Fibroblast of mammary gland (primary cell): ENCODE measurements at regions not wholly inside any gene's neighbourhood (a gene's known extent, or its start where the extent isn't known, plus 50 kb on each side); places are given as distances from the start of the nearest gene placed in this dataset.

Experiments used
- DNase-seq: peaks from one replicate; pipeline ENCODE4 v3.0.0-alpha.2; 2010; ENCODE audit warnings: low read depth
- H3K4me3 ChIP-seq: 2 replicates; pipeline ENCODE4 v1.5.1; 2011; ENCODE audit warnings: low read depth, mild to moderate bottlenecking, low read length, moderate library complexity; ENCODE audit not compliant: control insufficient read depth
- TF ChIP-seq, protein P1 (sequence below): conservative IDR thresholded peaks from 2 replicates; pipeline ENCODE4 v1.5.1; 2011; ENCODE audit warnings: low read depth, low read length, inconsistent platforms; ENCODE audit not compliant: control insufficient read depth, insufficient read depth

DNA sequence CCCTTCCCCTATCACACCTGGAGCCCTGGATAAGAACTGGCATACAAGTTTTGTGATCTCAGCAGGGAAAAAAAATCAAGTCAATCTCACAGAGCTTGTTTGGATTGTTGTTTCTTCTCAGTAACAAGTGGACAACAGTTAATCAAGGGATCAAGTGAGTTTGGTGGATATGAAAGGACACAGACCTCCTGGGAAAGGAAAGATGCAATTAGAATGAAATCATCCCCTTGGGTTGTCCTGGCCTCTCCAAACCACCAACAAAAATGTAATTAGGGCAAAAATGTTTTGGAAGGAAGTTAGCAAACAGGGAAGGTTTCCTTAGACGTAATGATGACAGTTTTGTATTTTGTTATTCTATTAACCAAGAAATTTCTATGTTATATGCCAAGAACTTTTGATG is 99.1 kb upstream of the PRDM1 start:
- DNase-seq = peak; percentile 29
- H3K4me3 ChIP-seq = no peak overlapping the region
- TF ChIP-seq, protein P1, sequence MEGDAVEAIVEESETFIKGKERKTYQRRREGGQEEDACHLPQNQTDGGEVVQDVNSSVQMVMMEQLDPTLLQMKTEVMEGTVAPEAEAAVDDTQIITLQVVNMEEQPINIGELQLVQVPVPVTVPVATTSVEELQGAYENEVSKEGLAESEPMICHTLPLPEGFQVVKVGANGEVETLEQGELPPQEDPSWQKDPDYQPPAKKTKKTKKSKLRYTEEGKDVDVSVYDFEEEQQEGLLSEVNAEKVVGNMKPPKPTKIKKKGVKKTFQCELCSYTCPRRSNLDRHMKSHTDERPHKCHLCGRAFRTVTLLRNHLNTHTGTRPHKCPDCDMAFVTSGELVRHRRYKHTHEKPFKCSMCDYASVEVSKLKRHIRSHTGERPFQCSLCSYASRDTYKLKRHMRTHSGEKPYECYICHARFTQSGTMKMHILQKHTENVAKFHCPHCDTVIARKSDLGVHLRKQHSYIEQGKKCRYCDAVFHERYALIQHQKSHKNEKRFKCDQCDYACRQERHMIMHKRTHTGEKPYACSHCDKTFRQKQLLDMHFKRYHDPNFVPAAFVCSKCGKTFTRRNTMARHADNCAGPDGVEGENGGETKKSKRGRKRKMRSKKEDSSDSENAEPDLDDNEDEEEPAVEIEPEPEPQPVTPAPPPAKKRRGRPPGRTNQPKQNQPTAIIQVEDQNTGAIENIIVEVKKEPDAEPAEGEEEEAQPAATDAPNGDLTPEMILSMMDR = no peak

DNA sequence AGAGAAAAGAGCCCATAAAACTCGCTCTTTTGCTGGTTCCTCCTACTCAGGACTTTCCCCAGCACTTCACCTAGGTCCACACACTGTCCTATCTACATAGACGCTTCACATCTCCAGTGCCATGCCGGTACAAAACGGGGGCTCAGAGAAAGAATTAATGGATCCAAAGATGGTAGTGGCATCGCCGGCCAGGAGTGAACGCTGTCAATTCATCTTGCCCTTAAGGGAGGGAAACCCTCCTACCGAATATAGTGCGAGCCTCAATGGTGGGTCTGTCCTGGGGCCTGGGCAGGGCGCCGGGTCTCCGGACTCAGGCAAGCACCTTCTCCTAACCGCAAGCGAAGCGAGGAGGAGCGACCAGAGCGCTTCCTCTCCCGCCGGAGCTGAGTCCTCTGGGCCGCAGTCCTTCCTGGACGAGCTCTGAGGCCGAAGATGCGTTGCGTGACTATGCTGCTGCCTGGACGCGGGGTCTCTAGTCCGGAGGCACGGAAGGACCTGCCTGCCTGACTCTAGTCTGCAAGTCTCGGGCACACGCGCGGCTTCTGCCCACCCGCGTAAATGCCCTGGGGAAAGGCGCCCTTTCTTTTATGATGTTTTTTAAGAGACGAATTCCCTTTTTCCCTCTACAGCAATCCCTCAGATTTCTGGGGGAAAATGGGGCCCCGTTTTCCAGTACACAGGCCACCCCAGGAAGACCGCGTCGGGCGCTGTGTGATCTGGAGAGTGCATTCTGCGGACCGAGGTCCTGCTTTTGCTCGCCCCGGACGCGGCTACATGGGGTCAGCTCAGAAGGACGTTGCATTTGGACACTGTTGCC is 100.1 kb upstream of the PRDM1 start:
- H3K4me3 ChIP-seq = no peak overlapping the region
- TF ChIP-seq, protein P1 = no peak
- DNase-seq = no peak

DNA sequence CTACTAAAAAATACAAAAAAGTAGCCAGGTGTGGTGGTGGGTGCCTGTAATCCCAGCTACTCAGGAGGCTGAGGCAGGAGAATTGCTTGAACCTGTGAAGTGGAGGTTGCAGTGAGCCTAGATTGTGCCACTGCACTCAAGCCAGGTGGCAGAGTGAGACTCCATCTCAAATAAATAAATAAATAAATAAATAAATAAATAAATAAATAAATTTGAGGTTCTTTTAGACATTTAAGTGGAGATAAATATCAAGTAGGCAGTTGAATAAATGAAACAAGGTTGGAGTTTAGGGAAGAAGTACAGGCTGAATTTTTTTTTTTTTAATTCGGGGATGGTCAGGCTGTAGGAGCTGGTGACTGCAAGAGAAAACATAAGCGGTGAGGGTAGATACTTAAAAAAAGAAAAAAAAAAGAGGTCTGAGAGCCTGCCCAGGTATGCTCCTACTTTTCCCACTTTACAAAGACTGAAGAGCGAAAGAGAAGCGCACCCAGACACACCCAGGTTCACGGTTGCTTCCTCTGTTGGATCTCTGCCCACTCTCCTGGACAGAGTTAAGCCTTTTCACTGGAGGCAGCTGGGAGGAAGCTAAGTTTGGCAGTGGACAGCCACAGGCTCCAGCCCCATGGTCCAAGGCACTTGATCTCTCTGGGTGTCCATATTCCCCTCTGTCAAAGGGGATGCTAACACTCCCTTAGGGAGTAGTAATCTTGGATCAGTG is 100.9 kb upstream of the PRDM1 start:
- no peak for DNase-seq
- no peak overlapping the region for H3K4me3 ChIP-seq
- TF ChIP-seq, protein P1 = no peak

DNA sequence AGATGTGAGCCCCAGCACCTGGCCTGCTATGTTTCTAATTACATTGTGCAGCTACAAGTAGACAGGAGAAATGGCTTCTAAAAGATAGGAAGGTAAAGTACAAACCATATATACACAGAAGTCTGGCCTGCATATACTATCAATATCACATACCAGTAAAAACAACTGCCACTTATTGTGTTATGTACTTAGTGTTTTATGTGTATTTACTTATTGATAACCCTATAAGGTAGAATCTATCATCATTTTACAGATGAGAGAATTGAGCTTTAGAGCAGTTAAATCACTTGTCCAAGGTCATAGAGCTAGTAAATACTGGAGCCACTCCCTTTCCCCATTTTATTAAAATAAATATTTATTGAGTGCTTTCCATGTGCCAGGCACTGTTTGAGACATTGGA is 102.4 kb upstream of the PRDM1 start:
- H3K4me3 ChIP-seq = no peak overlapping the region
- DNase-seq = no peak
- TF ChIP-seq, protein P1 = no peak

DNA sequence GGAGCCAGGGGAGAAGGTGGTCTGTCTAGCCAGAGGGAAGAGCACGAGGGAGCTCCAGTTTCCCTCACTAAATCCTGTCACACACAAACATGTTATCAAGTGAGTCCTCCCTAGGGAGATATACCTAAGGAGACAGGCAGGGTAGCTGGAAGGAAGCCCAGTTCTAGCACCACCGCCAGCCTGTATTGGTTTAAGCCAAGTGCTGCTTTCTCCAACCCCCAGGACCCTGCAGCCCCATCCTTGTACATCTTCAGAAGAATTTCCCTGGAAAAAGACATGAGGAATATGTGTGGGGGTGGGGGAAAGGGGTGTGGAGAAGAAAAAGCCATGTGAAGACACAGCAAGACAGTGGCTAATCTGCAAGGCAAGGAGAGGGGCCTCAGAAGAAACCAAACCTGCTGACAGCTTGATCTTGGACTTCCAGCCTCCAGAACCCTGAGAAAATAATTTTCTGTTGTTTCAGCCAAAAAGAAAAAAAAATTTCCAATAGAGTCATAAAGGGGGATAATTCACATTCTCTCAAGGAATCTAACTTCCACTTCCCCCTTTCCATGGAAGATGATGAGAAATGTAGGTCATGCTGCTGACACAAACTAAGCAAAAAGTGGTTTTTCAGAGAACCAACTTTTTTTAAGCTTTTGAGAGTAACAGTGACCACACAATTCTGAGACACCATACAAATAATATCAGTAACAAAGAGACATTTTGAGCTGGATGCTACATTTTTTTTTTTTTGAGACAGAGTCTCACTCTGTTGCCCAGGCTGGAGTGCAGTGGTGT is 103.2 kb upstream of the PRDM1 start:
- no peak overlapping the region for H3K4me3 ChIP-seq
- no peak for DNase-seq
- TF ChIP-seq, protein P1 = no peak

DNA sequence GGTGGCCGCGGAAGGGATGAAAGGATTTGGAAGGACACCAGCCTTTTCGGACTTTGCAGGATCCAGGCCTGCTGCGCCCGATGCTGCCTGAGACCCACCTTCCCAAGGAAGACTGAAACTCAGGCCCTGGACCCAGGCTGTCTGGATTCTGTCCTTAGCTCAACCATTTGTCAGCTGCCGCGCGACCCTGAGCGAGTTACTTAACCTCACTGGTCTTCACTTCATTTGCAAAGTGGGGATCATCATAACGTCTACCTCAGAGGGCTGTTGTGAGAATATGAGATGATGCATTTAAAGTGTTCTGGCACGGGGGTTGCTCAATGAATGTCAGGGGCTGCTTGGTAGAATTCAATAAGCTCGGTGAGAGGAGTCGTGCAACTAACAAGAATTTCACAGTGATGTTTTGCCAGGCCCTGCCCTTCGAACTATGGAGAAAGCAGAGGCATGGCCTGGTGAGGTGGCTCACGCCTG is 104.2 kb upstream of the PRDM1 start:
- H3K4me3 ChIP-seq = no peak overlapping the region
- DNase-seq = no peak
- TF ChIP-seq, protein P1 = no peak
